ENCODE measurements at regions not wholly inside any gene's neighbourhood (a gene's known extent, or its start where the extent isn't known, plus 50 kb on each side); places are given as distances from the start of the nearest gene placed in this dataset.

- H3K27me3 Mint-ChIP-seq, result no peaks in the 10 kb centered on the region
- CTCF ChIA-PET, result interaction anchor here (2.4 kb wide), 1 partner anchor 17 kb away, joined by 10 read pairs; no protein-coding TSS in a partner anchor
Measured at GRCh38 chr6:91098006-91098405, 511.1 kb upstream of the MAP3K7 start.

GRCh38 chr6:91097364-91097763 lies 510.5 kb upstream of the MAP3K7 start:
- Mint-ChIP-seq H3K36me3 (ENCODE audit: low read depth) (no peaks in the 10 kb centered on the region), H3K9me3 (no peaks in the 10 kb centered on the region), H3K27ac (no peak overlapping the region), H3K27me3 (no peaks in the 10 kb centered on the region), H3K4me1 (ENCODE audit: low read depth) (no peaks in the 10 kb centered on the region), H3K4me3 (no peak overlapping the region)
- DNase-seq (no peak), ATAC-seq (no peak)
- POLR2A ChIA-PET, result no interaction called here
- intact Hi-C loops (cut with micrococcal nuclease), result no loop called here
- CTCF ChIA-PET, result interaction anchor here (2.4 kb wide), 1 partner anchor 16 kb away, joined by 10 read pairs; no protein-coding TSS in a partner anchor
- TF ChIP-seq CTCF (IDR thresholded peaks at IDR 0.05), result no peak

More at GRCh38 chr6:91098006-91098405, 511.1 kb upstream of the MAP3K7 start:
- POLR2A ChIA-PET, result no interaction called here
- intact Hi-C loops (cut with micrococcal nuclease), result no loop called here
- no peaks in the 10 kb centered on the region for H3K36me3 Mint-ChIP-seq (ENCODE audit: low read depth)
- no peak overlapping the region for H3K27ac Mint-ChIP-seq
- no peaks in the 10 kb centered on the region for H3K4me1 Mint-ChIP-seq (ENCODE audit: low read depth)
- H3K9me3 Mint-ChIP-seq, result no peaks in the 10 kb centered on the region
- no peak for TF ChIP-seq CTCF (IDR thresholded peaks at IDR 0.05)
- DNase-seq, result no peak
- H3K4me3 Mint-ChIP-seq, result no peak overlapping the region
- ATAC-seq, result no peak

GRCh38 chr6:91094806-91095475 lies 508.1 kb upstream of the MAP3K7 start:
- ATAC-seq (no peak), DNase-seq (no peak)
- Mint-ChIP-seq H3K36me3 (ENCODE audit: low read depth) (no peaks in the 10 kb centered on the region), H3K4me1 (ENCODE audit: low read depth) (no peaks in the 10 kb centered on the region), H3K27me3 (no peaks in the 10 kb centered on the region), H3K9me3 (no peaks in the 10 kb centered on the region), H3K27ac (no peak overlapping the region), H3K4me3 (no peak overlapping the region)
- POLR2A ChIA-PET, result no interaction called here
- CTCF ChIA-PET, result interaction anchor here (1.2 to 2.8 kb wide), 2 partner anchors 12 to 14 kb away, joined by 3 to 14 read pairs; no protein-coding TSS in a partner anchor
- TF ChIP-seq CTCF (IDR thresholded peaks at IDR 0.05), result no peak
- intact Hi-C loops (cut with micrococcal nuclease), result no loop called here

- Mint-ChIP-seq H3K27ac (no peak overlapping the region), H3K36me3 (ENCODE audit: low read depth) (no peaks in the 10 kb centered on the region), H3K4me3 (no peak overlapping the region), H3K9me3 (no peaks in the 10 kb centered on the region), H3K27me3 (no peaks in the 10 kb centered on the region), H3K4me1 (ENCODE audit: low read depth) (no peaks in the 10 kb centered on the region)
- CTCF ChIA-PET, result interaction anchor here (1.2 to 2.8 kb wide), 2 partner anchors 11 to 13 kb away, joined by 3 to 14 read pairs; no protein-coding TSS in a partner anchor
- no peak for ATAC-seq
- no peak for TF ChIP-seq CTCF (IDR thresholded peaks at IDR 0.05)
- POLR2A ChIA-PET, result no interaction called here
- intact Hi-C loops (cut with micrococcal nuclease), result no loop called here
- DNase-seq, result no peak
Measured at GRCh38 chr6:91094341-91094740, 507.5 kb upstream of the MAP3K7 start.

GRCh38 chr6:91088976-91089375 lies 502.1 kb upstream of the MAP3K7 start:
- ChIA-PET POLR2A (no interaction called here), CTCF (no interaction called here)
- no peaks in the 10 kb centered on the region for H3K36me3 Mint-ChIP-seq (ENCODE audit: low read depth)
- H3K4me1 Mint-ChIP-seq (ENCODE audit: low read depth), result no peaks in the 10 kb centered on the region
- no peak for TF ChIP-seq CTCF (IDR thresholded peaks at IDR 0.05)
- H3K4me3 Mint-ChIP-seq, result no peak overlapping the region
- ATAC-seq (no peak), DNase-seq (no peak)
- H3K27me3 Mint-ChIP-seq, result no peaks in the 10 kb centered on the region
- H3K9me3 Mint-ChIP-seq, result no peaks in the 10 kb centered on the region
- no peak overlapping the region for H3K27ac Mint-ChIP-seq
- intact Hi-C loops (cut with micrococcal nuclease), result no loop called here

Data from activated CD8-positive, alpha-beta T cell treated with anti-CD3 and anti-CD28 coated beads for 36 hours (primary cell).